Gastrocnemius medialis (tissue), 4 donors: ENCODE measurements at regions not wholly inside any gene's neighbourhood (a gene's known extent, or its start where the extent isn't known, plus 50 kb on each side); places are given as distances from the start of the nearest gene placed in this dataset.

Experiments used
- CTCF ChIP-seq, 5 experiments: fragments of 450-650 bp in 3 of 5; fragments of 200-600 bp in 2 of 5; sonication (generic) in 2 of 5; IDR thresholded peaks in 4 of 5; conservative IDR thresholded peaks in 1 of 5; 1 replicate in 4 of 5; 2 replicates in 1 of 5; pipeline ENCODE4 v1.5.1; 2016 to 2019; ENCODE audit warnings: antibody characterized with exemption in 5 of 5, mild to moderate bottlenecking in 3 of 5, moderate library complexity in 3 of 5
- POLR2A ChIP-seq, 2 donors: fragments of 450-650 bp; IDR thresholded peaks; one replicate each; pipeline ENCODE4 v1.6.1; 2017; ENCODE audit warnings: antibody characterized with exemption in 2 of 2, mild to moderate bottlenecking in 2 of 2, moderate library complexity in 2 of 2

- TF ChIP-seq CTCF (IDR thresholded peaks at IDR 0.05 in 4 of 5, conservative IDR thresholded peaks at IDR 0.05 in 1 of 5) (no peak), POLR2A (IDR thresholded peaks at IDR 0.05) (no peak)
Measured at GRCh38 chr2:139045524-139045923, 265.3 kb upstream of the NXPH2 start.
